ENCODE measurements at regions not wholly inside any gene's neighbourhood (a gene's known extent, or its start where the extent isn't known, plus 50 kb on each side); places are given as distances from the start of the nearest gene placed in this dataset.

DNA sequence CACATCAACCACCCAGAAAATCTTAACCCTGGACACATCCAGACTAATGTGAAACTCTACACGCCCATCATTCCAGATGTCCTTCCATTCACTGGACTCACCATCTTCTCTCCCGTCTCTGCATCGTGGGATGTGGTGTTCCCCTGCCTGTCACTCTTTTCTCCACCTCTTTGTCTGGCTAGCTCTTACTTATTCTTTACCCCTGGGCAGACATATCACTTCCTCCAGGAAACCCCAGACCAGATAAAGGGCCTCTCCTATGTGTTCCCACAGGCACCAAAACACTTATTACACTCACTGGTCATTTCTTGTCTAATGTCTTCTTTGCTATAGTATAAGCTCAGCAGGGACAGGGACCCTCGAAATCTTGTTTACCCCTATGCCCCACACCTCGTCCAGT is 109.3 kb upstream of the IPO5 start:
- ATAC-seq: no peak
- WGBS (ENCODE audit: missing lambda C conversion rate): 35% methylated on average over 5 of the region's 5 CpGs
- no peak for DNase-seq (ENCODE audit: low read depth in 1 of 2, low spot score in 1 of 2)
- TF ChIP-seq CHD2 (IDR thresholded peaks at IDR 0.05; ENCODE audit: low read length, partially characterized antibody): no peak
- TF ChIP-seq HOXB13 (CRISPR knock-in tag; IDR thresholded peaks at IDR 0.05; ENCODE audit: low read depth): no peak
- TF ChIP-seq, protein P1, sequence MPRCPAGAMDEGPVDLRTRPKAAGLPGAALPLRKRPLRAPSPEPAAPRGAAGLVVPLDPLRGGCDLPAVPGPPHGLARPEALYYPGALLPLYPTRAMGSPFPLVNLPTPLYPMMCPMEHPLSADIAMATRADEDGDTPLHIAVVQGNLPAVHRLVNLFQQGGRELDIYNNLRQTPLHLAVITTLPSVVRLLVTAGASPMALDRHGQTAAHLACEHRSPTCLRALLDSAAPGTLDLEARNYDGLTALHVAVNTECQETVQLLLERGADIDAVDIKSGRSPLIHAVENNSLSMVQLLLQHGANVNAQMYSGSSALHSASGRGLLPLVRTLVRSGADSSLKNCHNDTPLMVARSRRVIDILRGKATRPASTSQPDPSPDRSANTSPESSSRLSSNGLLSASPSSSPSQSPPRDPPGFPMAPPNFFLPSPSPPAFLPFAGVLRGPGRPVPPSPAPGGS (IDR thresholded peaks at IDR 0.05): no peak
- no peak for TF ChIP-seq ZNF302 (CRISPR knock-in tag; IDR thresholded peaks at IDR 0.05)
- no peak for TF ChIP-seq POLR2A (IDR thresholded peaks at IDR 0.05; ENCODE audit: low read length)
- TF ChIP-seq, protein P2, sequence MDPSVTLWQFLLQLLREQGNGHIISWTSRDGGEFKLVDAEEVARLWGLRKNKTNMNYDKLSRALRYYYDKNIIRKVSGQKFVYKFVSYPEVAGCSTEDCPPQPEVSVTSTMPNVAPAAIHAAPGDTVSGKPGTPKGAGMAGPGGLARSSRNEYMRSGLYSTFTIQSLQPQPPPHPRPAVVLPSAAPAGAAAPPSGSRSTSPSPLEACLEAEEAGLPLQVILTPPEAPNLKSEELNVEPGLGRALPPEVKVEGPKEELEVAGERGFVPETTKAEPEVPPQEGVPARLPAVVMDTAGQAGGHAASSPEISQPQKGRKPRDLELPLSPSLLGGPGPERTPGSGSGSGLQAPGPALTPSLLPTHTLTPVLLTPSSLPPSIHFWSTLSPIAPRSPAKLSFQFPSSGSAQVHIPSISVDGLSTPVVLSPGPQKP (IDR thresholded peaks at IDR 0.05; ENCODE audit: low read depth, low read length): no peak
- TF ChIP-seq RCOR1 (IDR thresholded peaks at IDR 0.05; ENCODE audit: low read depth, low read length): no peak
- TF ChIP-seq BHLHE40 (IDR thresholded peaks at IDR 0.05; ENCODE audit: low read depth, low read length): no peak
- no peak for TF ChIP-seq MAZ (IDR thresholded peaks at IDR 0.05; ENCODE audit: borderline replicate concordance, low read depth, low read length)
- no peak for TF ChIP-seq FOXS1 (CRISPR knock-in tag; IDR thresholded peaks at IDR 0.05)
- no peak for TF ChIP-seq RFX5 (IDR thresholded peaks at IDR 0.05)
- no peak for TF ChIP-seq MAX (IDR thresholded peaks at IDR 0.05)
- TF ChIP-seq CBX8 (IDR thresholded peaks at IDR 0.05): no peak
- no peak for TF ChIP-seq SMC3 (IDR thresholded peaks at IDR 0.05)
- TF ChIP-seq PBX3 (IDR thresholded peaks at IDR 0.05): no peak
- TF ChIP-seq KDM1A (IDR thresholded peaks at IDR 0.05; ENCODE audit: low read depth): no peak
- TF ChIP-seq HOXB5 (CRISPR knock-in tag; IDR thresholded peaks at IDR 0.05): no peak
- TF ChIP-seq ZC3H11A (IDR thresholded peaks at IDR 0.05): no peak
- TF ChIP-seq EHF (CRISPR knock-in tag; IDR thresholded peaks at IDR 0.05): no peak
- no peak for TF ChIP-seq JUNB (IDR thresholded peaks at IDR 0.05)
- CTCF ChIA-PET: interaction anchor here (1.0 kb wide), 1 partner anchor 43 kb away, joined by 4 read pairs; no protein-coding TSS in a partner anchor
- no peak overlapping the region for H3K27ac ChIP-seq
- H3K9me3 ChIP-seq: no peaks in the 10 kb centered on the region
- H3K4me3 ChIP-seq: no peak overlapping the region
- no peak overlapping the region for H3K4me2 ChIP-seq
- POLR2A ChIA-PET: no interaction called here
- FAIRE-seq: no peak
- H3K4me1 ChIP-seq: no peaks in the 10 kb centered on the region

GRCh38 chr13:97848886-97849285 is 104.6 kb upstream of the IPO5 start:
- FAIRE-seq (no peak), DNase-seq (ENCODE audit: low read depth in 1 of 2, low spot score in 1 of 2) (no peak), ATAC-seq (no peak; a peak in 1 of 6 replicates)
- Histone ChIP-seq H3K4me2 (no peak overlapping the region), H3K27ac (no peak overlapping the region), H3K4me1 (peaks cover 10% of the 10 kb centered on the region; the same call in 1 of the 3 replicates), H3K4me3 (no peak overlapping the region), H3K9me3 (no peaks in the 10 kb centered on the region)
- WGBS (ENCODE audit: missing lambda C conversion rate): 78% methylated on average over 3 of the region's 3 CpGs
- ChIA-PET CTCF (interaction anchor here (0.7 to 2.6 kb wide), 12 partner anchors 9 to 991 kb away, joined by 3 to 15 read pairs (median 3); no protein-coding TSS in a partner anchor), POLR2A (no interaction called here)
- TF ChIP-seq CTCF (IDR thresholded peaks at IDR 0.05) (no peak), PBX3 (IDR thresholded peaks at IDR 0.05) (no peak), RCOR1 (IDR thresholded peaks at IDR 0.05; ENCODE audit: low read depth, low read length) (no peak), TFCP2L1 (CRISPR knock-in tag; IDR thresholded peaks at IDR 0.05) (no peak), RNF2 (IDR thresholded peaks at IDR 0.05; ENCODE audit: borderline replicate concordance, low read depth) (no peak), PHF8 (IDR thresholded peaks at IDR 0.05; ENCODE audit: borderline replicate concordance, low read depth) (no peak), ESRRA (IDR thresholded peaks at IDR 0.05; ENCODE audit: borderline replicate concordance, low read length) (no peak), JUNB (IDR thresholded peaks at IDR 0.05) (no peak), MYC (IDR thresholded peaks at IDR 0.05; ENCODE audit: borderline replicate concordance, low read length) (no peak), REST (IDR thresholded peaks at IDR 0.05) (no peak), RFX5 (IDR thresholded peaks at IDR 0.05) (no peak), HEYL (CRISPR knock-in tag; IDR thresholded peaks at IDR 0.05) (no peak)
- TF ChIP-seq, protein P3, sequence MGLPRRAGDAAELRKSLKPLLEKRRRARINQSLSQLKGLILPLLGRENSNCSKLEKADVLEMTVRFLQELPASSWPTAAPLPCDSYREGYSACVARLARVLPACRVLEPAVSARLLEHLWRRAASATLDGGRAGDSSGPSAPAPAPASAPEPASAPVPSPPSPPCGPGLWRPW (IDR thresholded peaks at IDR 0.05): no peak

Data from A549 (cell line).